ENCODE measurements at regions not wholly inside any gene's neighbourhood (a gene's known extent, or its start where the extent isn't known, plus 50 kb on each side); places are given as distances from the start of the nearest gene placed in this dataset.
A peak's percentile ranks its signal among the peaks of the same experiment; 100 is the strongest.

- DNase-seq, result no peak
These were observed 746.5 kb upstream of the FOXG1 start for GRCh38 chr14:28020112-28020511.

DNA sequence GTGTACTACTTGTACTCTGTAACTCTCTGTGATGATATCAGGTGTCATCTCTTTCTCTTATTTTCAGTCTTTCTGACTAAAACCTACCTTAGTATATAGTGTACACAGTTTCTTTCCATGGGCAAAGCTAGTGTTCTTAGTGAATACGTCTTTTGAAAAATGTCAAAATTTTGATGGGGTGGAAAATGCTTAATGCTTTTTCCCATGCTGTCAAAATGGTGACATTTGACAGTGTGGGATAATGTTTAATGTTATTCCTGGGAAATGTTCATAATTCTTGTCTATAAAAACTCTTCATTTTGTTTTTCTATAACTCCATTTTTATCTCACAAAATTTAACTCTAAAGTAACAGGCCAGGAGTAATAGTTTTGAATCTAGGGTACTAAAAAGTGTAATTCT lies 742.7 kb upstream of the FOXG1 start:
- no peak for DNase-seq

DNA sequence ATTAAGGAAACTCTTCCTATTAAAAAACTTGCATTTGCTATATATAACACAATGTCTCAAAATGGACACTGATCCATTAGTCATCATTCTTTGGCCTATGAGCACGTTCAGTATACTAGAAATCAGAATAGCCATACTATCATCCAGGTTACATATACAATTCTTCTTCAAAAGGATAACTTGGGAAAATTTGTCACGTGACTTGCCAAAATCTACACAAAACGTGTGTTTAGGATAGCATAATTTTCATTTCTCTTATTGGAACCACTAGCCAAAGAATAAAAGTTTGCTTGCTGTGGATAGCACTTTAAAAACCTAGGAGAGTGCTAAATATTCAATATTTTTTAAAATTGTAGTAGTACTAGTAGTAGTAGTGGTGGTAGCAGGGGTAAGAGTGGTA lies 714.3 kb upstream of the FOXG1 start:
- no peak for DNase-seq

DNA sequence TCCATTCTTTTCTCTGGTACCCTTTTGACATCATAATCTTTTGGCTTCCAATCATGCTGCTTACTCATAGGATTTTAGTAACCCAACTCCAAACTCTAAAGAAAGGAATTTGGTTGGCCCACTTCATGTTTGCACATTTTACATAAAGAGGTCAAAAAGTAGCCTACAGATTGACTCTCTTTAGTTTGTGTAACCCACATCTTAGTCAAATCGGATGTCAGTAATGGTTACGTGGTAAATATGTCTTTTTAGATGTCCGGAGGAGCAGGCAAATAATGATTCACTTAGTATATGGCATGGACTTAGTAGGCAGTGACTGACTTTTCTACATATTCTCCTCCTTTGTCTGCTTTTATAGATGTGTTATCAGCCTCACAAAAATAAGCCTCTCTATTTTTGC lies 711.6 kb upstream of the FOXG1 start:
- DNase-seq, result no peak

DNA sequence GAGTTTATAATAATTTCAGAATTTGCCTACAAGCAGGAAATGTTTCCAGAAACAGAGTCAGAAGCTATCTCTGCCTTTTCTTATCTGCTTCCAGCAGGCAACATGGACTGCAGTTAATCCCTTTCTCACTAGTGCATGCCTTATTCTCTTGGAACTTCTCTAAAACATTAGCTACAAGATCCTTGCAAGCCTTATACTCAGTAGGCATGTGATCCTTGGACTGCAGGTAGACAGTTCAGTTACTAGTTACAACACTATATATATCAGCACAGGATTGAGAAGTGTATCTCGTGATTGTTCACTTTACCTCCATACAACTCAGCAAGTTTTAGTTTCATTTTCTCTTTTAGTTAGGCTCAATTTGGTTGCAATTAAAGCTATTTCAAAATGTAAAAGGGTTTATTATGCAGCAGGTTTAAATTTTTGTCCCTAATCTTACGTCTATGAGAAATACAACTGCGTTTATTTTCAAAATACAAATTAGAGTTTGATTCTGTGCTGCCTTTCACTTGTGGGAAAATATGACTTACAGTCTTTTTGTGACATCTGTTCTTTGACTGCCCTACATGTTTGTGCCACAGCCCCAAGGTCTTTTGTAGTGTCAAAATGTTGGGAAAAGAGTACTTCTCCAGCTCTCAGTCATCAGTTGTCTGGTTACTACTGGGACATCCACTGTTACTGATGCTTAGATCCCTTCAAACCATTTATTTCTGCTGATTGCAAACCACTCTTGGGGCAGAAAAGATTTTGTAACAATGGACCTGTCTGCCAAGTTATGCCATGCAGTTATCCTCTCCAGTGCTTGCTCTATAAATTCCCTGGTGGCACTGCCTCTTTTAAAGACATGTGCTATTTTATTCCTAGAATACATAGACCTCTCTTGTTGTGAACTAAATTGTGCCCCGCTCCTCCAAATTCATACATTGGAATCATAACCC lies 709.0 kb upstream of the FOXG1 start:
- DNase-seq, result no peak

DNA sequence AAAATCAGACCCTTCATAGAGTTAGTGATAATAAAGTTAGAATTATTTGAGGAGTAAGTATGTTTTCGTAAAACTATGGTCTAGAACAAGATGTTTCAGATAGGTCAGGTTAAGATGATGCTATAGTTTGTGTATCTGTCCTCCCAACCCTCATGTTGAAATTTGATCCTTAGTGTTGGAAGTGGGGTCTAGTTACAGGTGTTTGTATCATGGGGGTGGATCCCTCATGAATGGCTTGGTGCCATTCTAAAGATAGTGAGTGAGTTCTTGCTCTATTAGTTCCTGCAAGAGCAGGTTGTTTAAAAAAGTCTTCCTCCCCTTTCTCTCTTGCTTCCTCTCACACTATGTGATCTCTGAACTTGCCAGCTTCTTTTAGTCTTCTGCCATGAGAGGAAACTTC lies 707.3 kb upstream of the FOXG1 start:
- no peak for DNase-seq

- no peak for DNase-seq
These were observed 705.6 kb upstream of the FOXG1 start for GRCh38 chr14:28061006-28061405.

DNA sequence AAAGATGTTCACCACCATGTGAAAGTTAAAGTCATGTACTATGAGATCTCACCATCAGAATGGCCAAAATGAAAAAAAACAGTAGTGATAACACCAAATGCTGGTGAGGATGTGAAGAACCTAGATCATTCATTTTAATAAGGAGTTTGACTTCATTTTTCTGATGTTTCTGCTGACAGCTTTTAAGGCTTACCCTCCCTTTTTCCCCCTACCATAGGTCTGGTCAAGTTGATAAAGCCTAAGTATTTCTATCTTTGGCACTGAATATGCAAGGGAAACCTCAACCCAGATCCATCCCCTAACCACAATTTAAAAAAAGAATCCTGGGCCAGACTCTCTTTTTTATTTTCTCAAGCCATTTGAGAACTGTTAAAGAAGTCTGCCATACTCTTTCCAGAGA lies 689.6 kb upstream of the FOXG1 start:
- DNase-seq, result no peak

DNA sequence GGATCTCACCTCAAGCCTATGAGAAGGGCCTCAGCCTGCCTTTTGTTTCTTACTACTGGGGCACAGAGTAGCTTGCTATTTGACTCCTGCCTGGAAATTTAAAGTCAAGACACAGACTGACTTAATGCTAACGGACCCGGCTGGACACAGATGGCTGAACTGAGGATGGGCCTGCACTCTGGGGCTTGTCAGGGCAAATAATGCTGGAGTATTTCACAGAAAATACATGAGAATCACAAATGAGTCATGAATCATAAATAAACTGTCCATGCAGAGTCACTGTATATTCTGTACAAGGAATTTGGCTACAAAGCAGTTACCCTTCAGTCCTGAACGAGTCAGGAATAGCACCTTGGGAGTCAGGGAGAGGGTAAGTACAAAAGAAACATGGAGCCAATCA lies 683.2 kb upstream of the FOXG1 start:
- no peak for DNase-seq

DNA sequence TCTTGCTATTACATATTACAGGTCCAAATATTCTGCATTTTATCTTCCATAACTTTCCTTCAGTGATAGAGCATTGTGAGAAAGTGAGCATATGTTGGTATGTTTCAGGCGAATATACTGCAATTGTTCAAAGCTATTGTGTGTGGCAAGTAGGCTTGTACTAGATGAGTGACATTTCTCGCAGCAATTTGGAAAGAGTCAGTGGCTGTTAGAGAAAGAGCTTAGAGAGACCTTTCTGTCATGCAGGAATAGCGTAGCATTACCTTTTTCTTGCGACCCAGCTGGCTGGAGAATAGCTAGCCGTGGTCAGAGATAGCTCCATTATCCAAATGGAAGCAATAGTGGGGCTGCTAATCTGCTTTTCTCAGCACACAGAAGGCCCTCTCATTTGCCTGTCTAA lies 678.5 kb upstream of the FOXG1 start:
- DNase-seq, result no peak

DNA sequence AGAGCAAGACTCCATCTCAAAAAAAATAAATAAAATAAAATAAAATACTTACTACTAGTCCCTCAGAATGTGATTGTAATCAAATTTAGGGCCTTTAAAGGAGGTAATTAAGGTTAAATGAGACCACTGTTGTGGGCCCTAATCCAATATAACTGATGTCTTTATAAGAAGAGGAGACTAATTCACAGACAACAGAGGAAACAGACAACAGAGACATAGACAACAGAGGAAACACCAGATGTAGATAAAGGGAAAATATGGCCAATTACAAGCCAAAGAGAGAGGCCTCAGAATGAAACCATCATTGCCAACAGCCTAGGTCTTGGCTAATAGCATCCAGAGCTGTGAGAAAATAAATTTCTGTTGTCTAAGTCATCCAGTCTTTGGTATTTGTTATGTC lies 669.0 kb upstream of the FOXG1 start:
- DNase-seq, result no peak

DNA sequence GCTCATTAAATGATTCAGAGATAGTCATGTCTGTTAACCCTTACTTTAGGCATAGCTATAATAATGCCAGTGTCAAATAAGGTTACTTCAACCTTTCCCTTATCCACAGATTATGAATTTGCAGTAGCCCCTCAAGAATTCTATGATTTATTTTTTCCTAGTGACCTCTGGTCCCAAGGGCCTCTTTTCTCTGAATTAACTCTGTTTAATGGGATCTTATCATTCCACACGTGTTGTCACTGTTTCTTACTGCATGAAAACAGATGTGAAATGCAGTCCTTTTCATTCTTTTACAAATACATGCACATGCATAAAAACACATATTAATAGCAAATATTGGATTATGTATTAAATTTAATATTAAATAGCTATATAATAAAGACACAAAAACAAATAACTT lies 667.7 kb upstream of the FOXG1 start:
- no peak for DNase-seq

DNA sequence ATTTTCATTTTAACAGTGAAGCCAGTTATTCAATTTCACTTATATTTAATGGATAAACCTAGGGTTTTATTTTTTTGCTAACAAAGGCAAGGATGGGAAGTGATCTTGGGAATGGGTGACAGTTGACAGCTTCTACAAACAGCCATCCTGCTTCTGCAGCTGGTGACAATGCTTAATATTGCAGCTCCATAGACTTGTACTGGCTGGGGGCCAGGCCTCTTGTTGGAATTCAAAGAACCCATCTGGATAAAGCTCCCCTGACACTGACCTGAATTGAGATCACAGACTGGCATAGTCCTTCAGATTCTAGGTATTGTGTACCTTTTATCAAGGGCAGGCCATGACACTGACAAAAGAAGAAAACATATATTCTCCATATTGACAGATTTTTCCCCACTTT lies 664.6 kb upstream of the FOXG1 start:
- DNase-seq, result peak; percentile 94 to 95

DNA sequence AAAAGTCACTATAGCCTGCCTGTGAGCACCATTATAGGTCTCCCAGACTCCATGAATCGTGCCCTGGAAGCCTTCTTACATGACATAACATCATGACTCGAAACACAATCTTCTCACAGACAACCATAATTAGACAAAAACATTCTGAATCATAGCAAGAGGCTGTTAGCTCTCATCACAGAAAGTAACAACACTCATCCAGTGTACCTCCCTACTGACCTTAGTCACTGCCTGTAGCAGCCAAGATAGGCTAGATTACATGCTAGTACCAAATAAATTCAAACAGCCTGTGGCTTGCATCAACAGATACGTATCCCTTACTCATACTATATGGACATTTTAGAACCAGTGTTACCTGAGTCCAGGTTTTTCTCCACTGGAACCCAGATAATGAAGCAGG lies 663.8 kb upstream of the FOXG1 start:
- peak; percentile 14 to 22 for DNase-seq

- DNase-seq, result no peak
These were observed 653.3 kb upstream of the FOXG1 start for GRCh38 chr14:28113311-28113710.

GRCh38 chr14:28116716-28117115 lies 649.9 kb upstream of the FOXG1 start:
- DNase-seq, result no peak

DNA sequence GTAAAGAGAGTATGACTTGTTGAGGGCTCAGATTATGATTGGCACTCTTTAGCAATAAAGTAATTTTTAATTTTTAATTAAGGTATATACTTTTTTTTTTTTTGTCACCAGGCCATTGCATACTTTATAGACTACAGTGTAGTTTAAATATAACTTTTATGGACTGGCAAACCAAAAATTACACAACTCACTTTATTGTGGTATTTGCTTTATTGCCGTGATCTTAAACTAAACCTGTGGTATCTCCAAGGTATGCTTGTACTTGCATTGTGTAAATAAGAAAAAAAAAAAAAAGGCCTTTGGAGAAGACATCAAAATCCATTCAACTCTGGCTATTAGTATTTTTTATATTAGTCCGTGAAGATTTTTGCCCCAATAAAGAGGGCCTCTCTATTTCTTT lies 646.7 kb upstream of the FOXG1 start:
- DNase-seq, result no peak

DNA sequence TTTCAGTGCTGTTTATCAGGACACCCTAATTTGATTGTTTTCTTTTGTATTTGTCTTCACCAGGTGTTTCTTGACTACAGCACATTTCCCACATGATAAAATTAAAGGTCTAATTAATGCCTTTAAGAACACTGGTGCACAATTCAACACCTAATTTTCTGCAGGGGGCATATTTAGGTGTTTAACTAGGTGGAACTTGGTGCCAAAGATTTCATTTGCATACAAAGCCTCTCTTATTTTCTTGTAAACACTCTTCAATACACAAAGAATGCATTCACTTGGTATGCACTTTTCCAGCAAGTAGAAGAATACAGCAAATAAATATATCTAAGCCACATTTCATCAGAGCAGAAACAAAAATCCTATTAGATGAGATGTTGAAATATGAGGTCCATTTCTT lies 646.2 kb upstream of the FOXG1 start:
- no peak for DNase-seq

GRCh38 chr14:28121512-28122297 lies 644.9 kb upstream of the FOXG1 start:
- DNase-seq, result no peak

- DNase-seq, result no peak
These were observed 635.8 kb upstream of the FOXG1 start for GRCh38 chr14:28130610-28131284.

GRCh38 chr14:28138341-28138740 lies 628.2 kb upstream of the FOXG1 start:
- no peak for DNase-seq

GRCh38 chr14:28141662-28142061 lies 624.9 kb upstream of the FOXG1 start:
- DNase-seq, result no peak

DNA sequence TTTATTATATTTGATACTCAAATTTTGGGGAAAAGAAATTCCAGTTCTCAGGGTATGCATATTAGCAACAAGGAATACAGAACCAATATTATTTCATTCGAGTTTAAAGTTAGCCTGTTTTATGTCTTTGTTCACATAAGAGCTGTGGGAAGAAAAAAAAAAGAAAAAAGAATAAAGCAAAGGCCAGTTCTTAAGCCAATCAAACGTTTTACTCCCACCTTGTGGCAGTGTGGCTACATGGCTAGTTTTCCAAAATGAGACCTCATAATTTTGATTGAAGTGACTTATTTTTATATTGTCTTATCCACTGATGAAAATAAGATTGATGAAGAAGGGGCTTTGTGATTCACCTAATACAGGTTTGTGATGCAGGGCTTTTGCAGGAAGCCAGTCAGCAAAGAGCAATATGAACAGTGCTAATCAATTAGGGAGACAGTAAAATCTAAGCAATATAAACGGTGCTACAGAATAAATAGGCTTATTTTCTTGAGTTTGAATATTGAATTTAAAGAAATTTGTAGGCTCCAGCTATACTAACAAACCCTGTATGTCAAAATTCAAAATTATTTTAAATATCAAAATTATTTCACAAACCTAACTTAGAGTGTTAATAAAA lies 624.1 kb upstream of the FOXG1 start:
- no peak for DNase-seq

Data from NCI-H1930 (cell line).